ENCODE measurements at regions not wholly inside any gene's neighbourhood (a gene's known extent, or its start where the extent isn't known, plus 50 kb on each side); places are given as distances from the start of the nearest gene placed in this dataset.
"Not testable (repeated sequence)": the region's sequence is repeated elsewhere in the genome, so short reads cannot be mapped to it uniquely, and the experiment has no call there.

GRCh38 chr9:78172610-78173009 is 63.3 kb upstream of the CEP78 start:
- not testable (repeated sequence) for DNase-seq (ENCODE audit: low spot score)

DNA sequence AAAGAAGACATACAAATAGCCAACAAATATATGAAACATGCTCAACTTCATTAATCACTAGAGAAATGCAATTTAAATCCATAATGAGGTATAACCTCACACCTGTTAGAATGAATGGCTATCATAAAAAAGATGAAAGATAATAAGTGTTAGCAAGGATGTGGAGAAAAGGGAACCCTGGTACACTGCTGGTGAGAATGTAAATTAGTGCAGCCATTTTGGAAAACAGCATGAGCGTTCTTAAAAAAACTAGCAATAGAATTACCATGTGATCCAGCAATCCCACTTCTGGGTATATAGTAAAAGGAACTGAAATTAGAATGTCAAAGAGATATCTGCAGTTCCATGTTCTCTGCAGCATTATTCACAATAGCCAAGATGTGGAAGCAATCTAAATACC is 64.2 kb upstream of the CEP78 start:
- no peak for DNase-seq (ENCODE audit: low spot score)

DNA sequence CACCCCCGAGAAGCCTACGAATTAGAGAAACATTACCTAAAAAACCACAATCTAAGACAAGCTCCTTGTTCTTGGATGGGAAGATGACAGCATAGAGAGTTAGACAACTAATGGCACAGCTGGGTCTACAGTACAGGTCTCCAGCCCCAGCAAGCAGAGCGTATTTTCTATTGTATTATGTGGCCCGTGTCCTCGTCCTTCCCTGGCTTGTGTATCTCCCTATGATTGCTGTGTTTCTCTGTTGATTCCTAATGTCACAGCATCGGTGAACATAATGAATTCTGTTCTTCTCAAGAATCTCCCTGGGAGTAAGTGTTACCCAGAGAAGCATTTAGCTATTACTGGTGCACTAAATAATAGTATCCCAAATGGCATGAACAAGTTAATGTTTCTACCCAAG is 66.8 kb upstream of the CEP78 start:
- DNase-seq (ENCODE audit: low spot score) = no peak

DNA sequence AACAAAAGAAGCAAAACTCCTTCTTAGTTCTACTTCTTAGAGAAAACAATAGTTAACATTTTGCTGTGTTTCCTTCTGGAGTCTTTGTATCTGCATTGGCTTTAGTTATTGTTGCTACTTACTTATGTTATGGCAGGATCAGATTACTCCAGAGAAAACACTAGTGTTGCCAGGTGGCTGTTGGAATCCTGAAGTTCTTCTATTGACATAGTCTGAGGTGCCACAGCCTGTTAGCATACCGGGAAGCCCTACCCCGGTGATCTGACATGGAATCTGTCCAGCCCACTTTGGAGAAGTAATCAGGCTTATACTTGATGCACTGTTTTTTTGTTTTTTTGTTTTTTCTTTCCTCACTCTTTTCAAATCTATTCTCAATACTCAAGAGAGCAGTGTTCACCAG is 68.5 kb upstream of the CEP78 start:
- DNase-seq (ENCODE audit: low spot score) = no peak

DNA sequence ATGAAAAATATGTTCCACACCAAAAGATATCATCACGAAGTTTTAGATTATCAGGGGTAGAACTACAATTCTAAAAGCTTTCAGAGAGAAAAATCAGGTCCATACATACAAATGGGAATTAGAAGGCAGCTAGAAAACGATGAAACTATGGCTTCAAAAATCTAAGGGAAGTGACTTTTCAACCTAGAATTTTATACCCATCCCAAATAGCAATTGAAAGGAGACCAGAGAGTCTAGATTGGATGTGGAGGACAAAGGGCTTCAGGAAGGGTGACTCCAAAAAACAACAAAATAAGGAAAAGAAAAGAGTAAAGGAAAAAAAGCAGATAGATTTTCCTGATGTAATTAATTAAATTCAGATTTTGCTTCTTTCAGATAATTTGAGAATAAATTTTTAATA is 72.0 kb upstream of the CEP78 start:
- no peak for DNase-seq (ENCODE audit: low spot score)

GRCh38 chr9:78158286-78158685 is 77.6 kb upstream of the CEP78 start:
- no peak for DNase-seq (ENCODE audit: low spot score)

DNA sequence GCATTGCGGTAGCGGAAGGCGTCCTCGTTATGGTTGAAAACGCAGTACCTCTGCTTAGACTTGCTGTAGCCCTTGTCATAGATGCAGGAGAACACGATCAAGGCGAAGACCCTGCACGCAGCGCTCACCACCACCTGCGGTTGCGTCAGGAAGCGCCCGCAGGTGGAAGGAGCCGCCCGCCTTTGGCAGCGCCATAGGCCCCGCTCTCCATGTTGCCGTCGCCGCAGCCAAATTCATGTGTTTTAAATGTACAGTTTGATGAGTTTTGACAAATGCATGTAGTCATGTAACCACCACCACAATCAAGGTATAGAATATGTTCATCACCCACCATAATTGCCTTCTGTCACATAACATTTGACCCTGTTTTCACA is 84.9 kb upstream of the CEP78 start:
- no peak for DNase-seq (ENCODE audit: low spot score)

DNA sequence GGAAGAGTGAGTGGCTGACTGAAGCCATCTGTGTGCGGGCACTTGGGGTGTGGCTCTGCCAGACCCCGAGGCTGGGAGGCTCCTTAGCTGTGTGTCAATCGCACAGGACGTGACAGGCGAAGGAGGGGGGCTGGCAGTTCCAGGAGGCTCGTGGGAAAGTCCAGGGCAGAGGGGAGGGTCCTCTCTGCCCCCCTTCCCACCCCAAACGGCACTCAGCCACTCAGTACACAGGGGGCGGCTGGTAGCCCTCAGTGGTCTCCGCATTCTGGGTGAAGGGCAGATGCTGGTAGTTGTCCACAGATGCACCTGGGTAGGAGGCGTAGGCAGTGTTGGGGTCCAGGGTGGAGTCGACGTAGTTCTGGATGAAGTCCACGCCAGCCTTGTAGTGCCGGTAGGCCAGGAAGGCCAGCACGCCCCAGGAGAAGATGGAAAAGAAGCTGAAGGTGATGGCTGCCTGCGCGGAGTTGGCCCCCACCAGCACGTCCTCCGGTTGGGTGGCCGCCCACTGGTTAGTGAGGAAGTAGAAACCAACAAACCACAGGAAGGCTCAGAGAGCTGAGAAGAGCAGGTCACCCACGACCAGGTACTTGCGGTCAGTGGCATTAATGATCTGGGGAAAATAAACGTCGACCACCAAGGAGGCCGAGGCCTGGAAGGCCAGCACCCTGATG is 85.4 kb upstream of the CEP78 start:
- DNase-seq (ENCODE audit: low spot score) = no peak

DNA sequence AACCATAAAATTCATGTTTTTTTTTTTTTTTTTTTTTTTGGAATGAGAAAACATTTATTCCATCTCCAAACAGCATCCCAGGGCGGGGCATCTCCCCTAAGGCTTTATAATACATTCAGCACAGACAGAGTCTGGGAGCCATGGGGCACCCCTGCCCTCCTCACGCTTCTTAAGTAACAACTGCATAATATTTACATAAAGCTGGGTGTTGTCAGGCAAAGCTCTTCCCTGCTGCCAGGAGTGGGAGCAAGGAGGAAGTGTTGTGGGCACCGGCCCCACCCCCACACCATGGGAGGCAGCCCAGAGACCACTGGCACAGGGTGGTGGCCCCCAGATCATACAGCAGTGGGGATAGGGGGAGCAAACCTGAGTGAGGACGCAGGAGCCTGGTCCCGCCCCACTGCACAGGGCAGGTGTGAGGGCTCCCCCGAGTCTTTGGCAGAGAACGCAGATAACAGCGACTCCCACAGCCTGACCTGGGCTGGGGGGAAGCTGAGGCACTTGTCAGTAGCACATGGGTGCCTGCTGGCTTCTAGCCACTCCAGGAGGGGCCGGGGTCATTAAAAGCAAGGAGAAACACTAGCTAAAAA is 86.1 kb upstream of the CEP78 start:
- DNase-seq (ENCODE audit: low spot score) = no peak

DNA sequence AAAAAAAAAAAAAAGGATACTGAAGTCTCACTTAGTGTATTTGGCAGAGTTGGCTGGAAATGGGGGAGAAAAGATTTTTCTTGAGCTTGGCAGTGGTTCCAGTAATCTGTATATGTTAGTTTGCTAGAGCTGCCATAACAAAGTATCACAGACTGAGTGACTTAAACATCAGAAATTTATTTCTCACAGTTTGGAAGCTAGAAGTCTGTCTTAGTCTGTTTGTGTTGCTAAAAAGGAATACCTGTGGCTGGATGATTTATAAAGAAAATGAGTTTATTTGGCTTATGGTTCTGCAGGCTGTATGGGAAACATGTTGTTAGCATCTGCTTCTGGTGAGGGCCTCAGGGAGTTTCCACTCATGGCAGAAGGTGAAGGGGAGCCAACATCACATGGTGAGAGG is 89.6 kb upstream of the CEP78 start:
- no peak for DNase-seq (ENCODE audit: low spot score)

DNA sequence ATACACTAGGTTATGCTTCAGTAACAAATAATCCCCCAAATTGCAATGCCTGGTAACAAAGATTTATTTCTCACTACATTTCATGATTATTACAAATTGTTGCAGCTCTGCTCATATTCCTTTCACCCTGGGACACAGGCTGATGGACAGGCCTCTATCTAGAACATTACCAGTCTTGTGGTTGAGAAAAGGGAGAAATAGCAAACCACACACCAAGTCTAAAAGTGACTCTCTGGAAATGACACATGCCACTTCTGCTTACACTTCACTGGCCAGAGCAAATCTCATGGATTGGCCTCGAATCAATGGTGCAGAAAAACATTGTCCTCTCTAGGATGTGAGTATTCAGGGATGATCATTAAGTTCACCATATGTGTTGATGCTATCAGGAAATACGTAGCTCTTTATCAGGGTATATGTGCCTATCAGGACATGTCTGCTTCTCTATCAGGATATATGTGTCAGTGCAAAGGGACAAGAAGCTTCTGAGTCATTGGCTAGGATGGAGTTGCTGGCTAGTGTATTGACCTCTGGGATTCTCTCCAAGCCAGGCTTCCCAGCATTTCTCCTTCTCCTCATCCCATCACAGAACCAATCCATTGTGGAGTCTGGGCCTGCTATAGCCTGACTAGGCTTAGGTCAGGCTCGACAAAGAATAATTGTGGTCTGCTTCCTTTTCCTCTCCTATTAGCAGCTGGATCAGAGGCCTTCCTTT is 91.1 kb upstream of the CEP78 start:
- DNase-seq (ENCODE audit: low spot score) = peak; percentile 57

- DNase-seq (ENCODE audit: low spot score) = no peak
Observed at GRCh38 chr9:78144008-78144381, 91.9 kb upstream of the CEP78 start.

GRCh38 chr9:78143281-78144007 is 92.4 kb upstream of the CEP78 start:
- no peak for DNase-seq (ENCODE audit: low spot score)

GRCh38 chr9:78142264-78142663 is 93.6 kb upstream of the CEP78 start:
- DNase-seq (ENCODE audit: low spot score) = not testable (repeated sequence)

- no peak for DNase-seq (ENCODE audit: low spot score)
Observed at GRCh38 chr9:78133751-78134150, 102.1 kb upstream of the CEP78 start.

GRCh38 chr9:78132701-78133058 is 101.1 kb upstream of the GNAQ start:
- peak; percentile 24 for DNase-seq (ENCODE audit: low spot score)

GRCh38 chr9:78131969-78132700 is 100.5 kb upstream of the GNAQ start:
- peak; percentile 66 for DNase-seq (ENCODE audit: low spot score)

DNA sequence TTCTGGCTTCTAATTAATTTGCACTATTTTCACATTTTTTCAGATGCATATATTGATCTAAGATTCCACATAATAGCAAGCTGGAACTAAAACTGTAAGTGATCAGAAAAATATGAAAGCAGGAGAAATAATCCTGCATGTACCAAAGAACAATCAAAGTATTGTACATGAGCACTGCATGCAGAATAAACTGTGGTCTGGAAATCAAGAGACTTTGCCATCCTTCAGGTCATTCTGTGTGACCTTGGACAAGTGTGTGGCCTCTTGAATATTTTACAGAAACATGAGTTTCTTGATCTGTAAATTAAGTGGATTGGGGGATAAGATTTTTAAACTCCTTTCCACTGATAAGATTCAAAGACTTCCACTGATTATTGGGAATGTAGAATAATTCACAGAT is 99.2 kb upstream of the GNAQ start:
- peak; percentile 33 for DNase-seq (ENCODE audit: low spot score)

GRCh38 chr9:78130004-78130403 is 98.4 kb upstream of the GNAQ start:
- peak; percentile 97 for DNase-seq (ENCODE audit: low spot score)

DNA sequence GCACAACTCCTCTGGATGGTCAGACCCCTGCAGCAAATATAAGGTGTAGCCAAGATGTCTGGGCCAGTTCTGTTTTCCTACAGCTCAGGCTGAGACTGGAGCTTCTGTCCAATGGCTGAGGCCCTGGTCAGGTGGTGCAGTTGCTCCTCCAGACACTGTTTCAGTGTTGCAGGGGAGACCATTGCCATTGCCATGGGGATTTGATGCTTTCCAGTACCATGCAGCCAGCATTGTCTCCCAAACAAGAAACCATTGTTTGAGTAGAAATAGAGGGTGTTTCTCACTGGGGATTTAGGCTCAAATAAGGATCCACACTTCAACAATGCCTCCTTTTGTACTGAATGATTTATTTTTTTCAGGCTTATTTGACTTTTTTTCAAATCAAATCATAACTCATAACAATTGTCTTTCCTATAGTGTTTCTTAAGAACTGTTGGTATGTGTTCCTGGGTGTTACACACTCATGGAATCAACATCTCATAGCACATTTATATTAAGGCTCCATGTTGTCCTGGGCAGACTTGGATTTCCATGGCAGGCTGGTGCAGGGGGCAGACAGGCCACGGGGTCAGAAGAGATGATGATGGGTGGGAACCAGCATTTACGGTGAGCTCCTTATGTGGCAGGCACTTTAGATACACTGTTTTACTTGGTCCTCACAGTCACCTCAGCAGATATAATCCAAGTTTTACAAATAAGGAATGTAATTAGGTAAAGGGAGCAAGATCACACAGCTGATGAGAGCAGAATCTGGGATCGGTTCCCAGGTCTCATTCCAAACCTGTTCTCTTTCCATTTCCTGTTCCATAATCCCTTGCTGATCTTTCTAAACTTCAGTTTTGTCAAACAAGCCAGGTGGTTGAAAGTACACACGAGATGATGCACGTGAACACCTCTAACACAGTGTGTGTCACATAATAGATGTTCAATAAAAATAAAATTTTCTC is 95.9 kb upstream of the GNAQ start:
- DNase-seq (ENCODE audit: low spot score) = peak; percentile 99

GRCh38 chr9:78123808-78124207 is 92.2 kb upstream of the GNAQ start:
- no peak for DNase-seq (ENCODE audit: low spot score)
